Right atrium auricular region (tissue), 2 donors: ENCODE measurements at regions not wholly inside any gene's neighbourhood (a gene's known extent, or its start where the extent isn't known, plus 50 kb on each side); places are given as distances from the start of the nearest gene placed in this dataset.

Experiments used
- DNase-seq: peaks from one replicate; pipeline ENCODE4 v3.0.0-alpha.2; 2019; ENCODE audit warnings: low spot score
- H3K27ac ChIP-seq, 2 donors: fragments of 200-600 bp; sonication (generic); 1 replicate in 1 of 2; 2 replicates in 1 of 2; pipeline ENCODE4 v1.5.1; 2016 to 2019
- H3K27me3 ChIP-seq, 2 donors: fragments of 200-600 bp; sonication (generic); one replicate each; pipeline versions ENCODE4 v1.5.1 to v1.6.0; 2017 to 2019
- H3K36me3 ChIP-seq: fragments of 200-600 bp; sonication (generic); one replicate; pipeline ENCODE4 v1.5.1; 2016
- H3K4me1 ChIP-seq, 2 donors: fragments of 200-600 bp; sonication (generic); one replicate each; pipeline versions ENCODE4 v1.5.1 to v1.6.0; 2017 to 2019
- H3K4me3 ChIP-seq, 2 donors: fragments of 200-600 bp; sonication (generic); 1 replicate in 1 of 2; 2 replicates in 1 of 2; pipeline ENCODE4 v1.5.1; 2017 to 2019; ENCODE audit warnings: mild to moderate bottlenecking in 1 of 2, moderate library complexity in 1 of 2
- H3K9me3 ChIP-seq, 2 donors: fragments of 200-600 bp; sonication (generic); one replicate each; pipeline ENCODE4 v1.5.1; 2019
- CTCF ChIP-seq, 2 donors: fragments of 200-600 bp; sonication (generic); IDR thresholded peaks; one replicate each; pipeline ENCODE4 v1.5.1; 2019; ENCODE audit warnings: antibody characterized with exemption in 2 of 2

GRCh38 chr4:18858229-18858922 lies 836.8 kb upstream of the LCORL start:
- Histone ChIP-seq H3K9me3 (no peaks in the 10 kb centered on the region), H3K4me3 (no peak overlapping the region), H3K4me1 (peaks cover 0 to 12% of the 10 kb centered on the region in 2 donors), H3K27me3 (no peaks in the 10 kb centered on the region), H3K36me3 (no peaks in the 10 kb centered on the region), H3K27ac (no peak overlapping the region)
- TF ChIP-seq CTCF (IDR thresholded peaks at IDR 0.05) = no peak
- DNase-seq = no peak

- TF ChIP-seq CTCF (IDR thresholded peaks at IDR 0.05) = no peak
- Histone ChIP-seq H3K4me3 (no peak overlapping the region), H3K27me3 (no peaks in the 10 kb centered on the region), H3K27ac (no peak overlapping the region), H3K9me3 (no peaks in the 10 kb centered on the region), H3K4me1 (no peaks in the 10 kb centered on the region), H3K36me3 (no peaks in the 10 kb centered on the region)
- DNase-seq = no peak
Measured at GRCh38 chr4:18850867-18851266, 829.3 kb upstream of the LCORL start.

GRCh38 chr4:18847249-18847890 lies 825.8 kb upstream of the LCORL start:
- no peak overlapping the region for H3K4me3 ChIP-seq
- no peaks in the 10 kb centered on the region for H3K36me3 ChIP-seq
- no peaks in the 10 kb centered on the region for H3K27me3 ChIP-seq
- DNase-seq = no peak
- no peaks in the 10 kb centered on the region for H3K4me1 ChIP-seq
- peaks cover 0 to 8% of the 10 kb centered on the region in 2 donors for H3K9me3 ChIP-seq
- TF ChIP-seq CTCF (IDR thresholded peaks at IDR 0.05) = no peak
- no peak overlapping the region for H3K27ac ChIP-seq

- Histone ChIP-seq H3K9me3 (peaks cover 0 to 8% of the 10 kb centered on the region in 2 donors), H3K36me3 (no peaks in the 10 kb centered on the region), H3K4me1 (no peaks in the 10 kb centered on the region), H3K27me3 (no peaks in the 10 kb centered on the region), H3K4me3 (no peak overlapping the region), H3K27ac (no peak overlapping the region)
- TF ChIP-seq CTCF (IDR thresholded peaks at IDR 0.05) = no peak
- no peak for DNase-seq
Measured at GRCh38 chr4:18846313-18846712, 824.8 kb upstream of the LCORL start.

- no peak for DNase-seq
Measured at GRCh38 chr4:18844726-18845125, 823.2 kb upstream of the LCORL start.

More at GRCh38 chr4:18844726-18845125, 823.2 kb upstream of the LCORL start:
- no peaks in the 10 kb centered on the region for H3K36me3 ChIP-seq
- no peaks in the 10 kb centered on the region for H3K4me1 ChIP-seq
- no peaks in the 10 kb centered on the region for H3K27me3 ChIP-seq
- TF ChIP-seq CTCF (IDR thresholded peaks at IDR 0.05) = no peak
- no peak overlapping the region for H3K4me3 ChIP-seq
- no peak overlapping the region for H3K27ac ChIP-seq
- H3K9me3 ChIP-seq = peaks cover 0 to 8% of the 10 kb centered on the region in 2 donors
